ENCODE measurements at regions not wholly inside any gene's neighbourhood (a gene's known extent, or its start where the extent isn't known, plus 50 kb on each side); places are given as distances from the start of the nearest gene placed in this dataset.

GRCh38 chr7:79507131-79507530 lies 53.7 kb upstream of the MAGI2 start:
- H3K27me3 Mint-ChIP-seq, result no peaks in the 10 kb centered on the region
- no peak for ATAC-seq
- intact Hi-C loops (cut with micrococcal nuclease), result no loop called here
- ChIA-PET POLR2A (no interaction called here), CTCF (no interaction called here)
- no peak overlapping the region for H3K27ac Mint-ChIP-seq
- H3K4me1 Mint-ChIP-seq (ENCODE audit: low read depth), result no peaks in the 10 kb centered on the region
- no peak for TF ChIP-seq CTCF (IDR thresholded peaks at IDR 0.05)
- DNase-seq, result no peak
- H3K36me3 Mint-ChIP-seq (ENCODE audit: low read depth), result no peaks in the 10 kb centered on the region
- H3K4me3 Mint-ChIP-seq, result no peak overlapping the region
- no peaks in the 10 kb centered on the region for H3K9me3 Mint-ChIP-seq

- H3K9me3 Mint-ChIP-seq, result no peaks in the 10 kb centered on the region
- no peak overlapping the region for H3K4me3 Mint-ChIP-seq
- ChIA-PET CTCF (no interaction called here), POLR2A (no interaction called here)
- TF ChIP-seq CTCF (IDR thresholded peaks at IDR 0.05), result no peak
- no peaks in the 10 kb centered on the region for H3K4me1 Mint-ChIP-seq (ENCODE audit: low read depth)
- H3K36me3 Mint-ChIP-seq (ENCODE audit: low read depth), result no peaks in the 10 kb centered on the region
- H3K27ac Mint-ChIP-seq, result no peak overlapping the region
- DNase-seq (no peak), ATAC-seq (no peak)
- intact Hi-C loops (cut with micrococcal nuclease), result no loop called here
- no peaks in the 10 kb centered on the region for H3K27me3 Mint-ChIP-seq
These were observed 53.0 kb upstream of the MAGI2 start for GRCh38 chr7:79506481-79506880.

- no peaks in the 10 kb centered on the region for H3K27me3 Mint-ChIP-seq
- ChIA-PET CTCF (no interaction called here), POLR2A (interaction anchor here (0.6 kb wide), 1 partner anchor 10 kb away, joined by 3 read pairs; no protein-coding TSS in a partner anchor)
- no peak for TF ChIP-seq CTCF (IDR thresholded peaks at IDR 0.05)
- DNase-seq (no peak), ATAC-seq (no peak)
- H3K9me3 Mint-ChIP-seq, result no peaks in the 10 kb centered on the region
- no peaks in the 10 kb centered on the region for H3K4me1 Mint-ChIP-seq (ENCODE audit: low read depth)
- no peak overlapping the region for H3K4me3 Mint-ChIP-seq
- no peak overlapping the region for H3K27ac Mint-ChIP-seq
- intact Hi-C loops (cut with micrococcal nuclease), result no loop called here
- no peaks in the 10 kb centered on the region for H3K36me3 Mint-ChIP-seq (ENCODE audit: low read depth)
These were observed 51.3 kb upstream of the MAGI2 start for GRCh38 chr7:79504607-79505389.
